Fibroblast of lung (primary cell): ENCODE measurements at regions not wholly inside any gene's neighbourhood (a gene's known extent, or its start where the extent isn't known, plus 50 kb on each side); places are given as distances from the start of the nearest gene placed in this dataset.

Experiments
- DNase-seq, 2 donors: peaks; one replicate each; pipeline versions ENCODE4 v3.0.0 to v3.0.0-alpha.2; 2010; ENCODE audit warnings: low read depth in 2 of 2
- H2AFZ ChIP-seq: 2 replicates; pipeline ENCODE4 v1.5.1; 2012; ENCODE audit warnings: low read length, control low read depth, inconsistent platforms
- H3K27ac ChIP-seq: 2 replicates; pipeline ENCODE4 v1.5.1; 2011; ENCODE audit warnings: low read length, control low read depth; ENCODE audit not compliant: insufficient read depth
- H3K27me3 ChIP-seq: 2 replicates; pipeline ENCODE4 v1.5.1; 2011; ENCODE audit warnings: mild to moderate bottlenecking, low read length; ENCODE audit not compliant: control insufficient read depth, insufficient read depth
- H3K36me3 ChIP-seq: 2 replicates; pipeline ENCODE4 v1.5.1; 2011; ENCODE audit warnings: low read length; ENCODE audit not compliant: control insufficient read depth, insufficient read depth
- H3K4me1 ChIP-seq: 2 replicates; pipeline ENCODE4 v1.5.1; 2011; ENCODE audit warnings: low read length; ENCODE audit not compliant: control insufficient read depth, insufficient read depth; ENCODE audit errors: extremely low read depth
- H3K4me2 ChIP-seq: 2 replicates; pipeline ENCODE4 v1.5.1; 2011; ENCODE audit warnings: low read length, control low read depth; ENCODE audit not compliant: insufficient read depth; ENCODE audit errors: extremely low read depth
- H3K4me3 ChIP-seq, 4 experiments: fragments of 200-600 bp in 1 of 4; sonication (generic) in 1 of 4; replicated peaks in 1 of 4; 2 replicates each; pipeline ENCODE4 v1.5.1; 2011 to 2016; ENCODE audit warnings: low read length in 4 of 4, low read depth in 3 of 4, mild to moderate bottlenecking in 3 of 4, control low read depth in 2 of 4, inconsistent platforms in 1 of 4, mixed read lengths in 1 of 4; ENCODE audit not compliant: insufficient read depth in 1 of 4; ENCODE audit errors: control extremely low read depth in 1 of 4
- H3K79me2 ChIP-seq: 2 replicates; pipeline ENCODE4 v1.5.1; 2012; ENCODE audit warnings: mild to moderate bottlenecking, low read length, inconsistent platforms; ENCODE audit not compliant: control insufficient read depth, insufficient read depth
- H3K9ac ChIP-seq: 2 replicates; pipeline ENCODE4 v1.5.1; 2011; ENCODE audit warnings: mild to moderate bottlenecking, low read length, control low read depth; ENCODE audit not compliant: insufficient read depth
- H3K9me3 ChIP-seq: 2 replicates; pipeline ENCODE4 v1.5.1; 2012; ENCODE audit warnings: low read depth, low read length; ENCODE audit not compliant: control insufficient read depth, insufficient read depth
- H4K20me1 ChIP-seq: 2 replicates; pipeline ENCODE4 v1.5.1; 2011; ENCODE audit warnings: low read length; ENCODE audit not compliant: control insufficient read depth, insufficient read depth; ENCODE audit errors: extremely low read depth
- EZH2 ChIP-seq: IDR thresholded peaks from 2 replicates; pipeline ENCODE4 v1.5.1; 2012; ENCODE audit warnings: low read length, control low read depth, mild to moderate bottlenecking; ENCODE audit errors: missing control alignments
- TF ChIP-seq, protein P1 (sequence below), 2 donors: IDR thresholded peaks in 1 of 2; conservative IDR thresholded peaks in 1 of 2; 1 replicate in 1 of 2; 2 replicates in 1 of 2; pipeline ENCODE4 v1.5.1; 2011 to 2012; ENCODE audit warnings: low read length in 2 of 2, control low read depth in 1 of 2, inconsistent platforms in 1 of 2, low read depth in 1 of 2, mild to moderate bottlenecking in 1 of 2

DNA sequence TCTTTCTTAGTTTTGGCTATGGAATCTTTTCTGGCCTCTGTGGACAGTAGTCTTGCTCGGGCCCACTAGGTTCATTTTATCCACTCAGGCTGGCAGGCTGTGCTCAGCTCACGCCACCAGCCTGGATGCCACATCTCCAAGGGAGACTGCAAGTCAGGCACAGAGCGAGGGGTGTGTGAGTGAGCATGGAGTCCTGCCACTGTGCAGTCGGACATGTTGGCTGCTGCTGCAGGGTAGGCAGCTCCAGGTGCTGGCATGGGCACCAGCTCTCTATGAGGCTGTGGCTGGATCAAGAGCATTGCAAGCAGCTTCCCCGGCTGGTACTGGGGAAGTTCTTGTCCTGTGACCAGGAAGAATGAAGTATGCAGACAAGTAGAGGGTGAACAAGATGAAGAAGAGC lies 158.9 kb downstream of the PCTP start:
- Histone ChIP-seq H3K79me2 (no peaks in the 10 kb centered on the region), H3K9me3 (no peaks in the 10 kb centered on the region), H4K20me1 (no peaks in the 10 kb centered on the region), H2AFZ (no peak overlapping the region), H3K4me1 (no peaks in the 10 kb centered on the region), H3K27me3 (no peaks in the 10 kb centered on the region), H3K9ac (no peak overlapping the region), H3K4me2 (no peak overlapping the region), H3K36me3 (no peaks in the 10 kb centered on the region), H3K27ac (no peak overlapping the region), H3K4me3 (no peak overlapping the region)
- no peak for DNase-seq
- TF ChIP-seq, protein P1, sequence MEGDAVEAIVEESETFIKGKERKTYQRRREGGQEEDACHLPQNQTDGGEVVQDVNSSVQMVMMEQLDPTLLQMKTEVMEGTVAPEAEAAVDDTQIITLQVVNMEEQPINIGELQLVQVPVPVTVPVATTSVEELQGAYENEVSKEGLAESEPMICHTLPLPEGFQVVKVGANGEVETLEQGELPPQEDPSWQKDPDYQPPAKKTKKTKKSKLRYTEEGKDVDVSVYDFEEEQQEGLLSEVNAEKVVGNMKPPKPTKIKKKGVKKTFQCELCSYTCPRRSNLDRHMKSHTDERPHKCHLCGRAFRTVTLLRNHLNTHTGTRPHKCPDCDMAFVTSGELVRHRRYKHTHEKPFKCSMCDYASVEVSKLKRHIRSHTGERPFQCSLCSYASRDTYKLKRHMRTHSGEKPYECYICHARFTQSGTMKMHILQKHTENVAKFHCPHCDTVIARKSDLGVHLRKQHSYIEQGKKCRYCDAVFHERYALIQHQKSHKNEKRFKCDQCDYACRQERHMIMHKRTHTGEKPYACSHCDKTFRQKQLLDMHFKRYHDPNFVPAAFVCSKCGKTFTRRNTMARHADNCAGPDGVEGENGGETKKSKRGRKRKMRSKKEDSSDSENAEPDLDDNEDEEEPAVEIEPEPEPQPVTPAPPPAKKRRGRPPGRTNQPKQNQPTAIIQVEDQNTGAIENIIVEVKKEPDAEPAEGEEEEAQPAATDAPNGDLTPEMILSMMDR (conservative IDR thresholded peaks at IDR 0.05 in 1 of 2, IDR thresholded peaks at IDR 0.05 in 1 of 2; ENCODE audit: low read depth in 1 of 2, low read length in 2 of 2), result no peak
- no peak for TF ChIP-seq EZH2

DNA sequence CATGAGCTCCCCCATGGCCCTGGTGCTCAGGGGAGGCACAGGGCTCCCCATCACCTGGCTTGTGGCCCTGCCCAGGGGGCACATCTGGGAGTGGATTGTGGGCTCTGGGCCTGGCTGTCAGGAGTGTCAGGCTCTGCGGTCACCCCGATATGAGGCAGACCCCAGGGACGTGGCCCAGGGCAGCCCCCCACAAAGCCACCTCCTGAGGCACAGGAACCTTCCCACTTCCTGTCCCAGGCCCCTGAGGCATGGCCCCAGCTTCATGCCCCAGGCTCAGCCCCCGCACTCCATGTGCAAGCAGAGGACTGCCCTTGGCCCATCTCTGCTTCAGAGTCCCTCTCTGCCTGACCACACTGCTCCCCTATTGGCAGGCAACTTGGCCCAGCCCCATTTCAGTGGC lies 160.3 kb downstream of the PCTP start:
- no peak for TF ChIP-seq EZH2
- TF ChIP-seq, protein P1 (conservative IDR thresholded peaks at IDR 0.05 in 1 of 2, IDR thresholded peaks at IDR 0.05 in 1 of 2; ENCODE audit: low read depth in 1 of 2, low read length in 2 of 2), result no peak
- Histone ChIP-seq H3K4me1 (no peaks in the 10 kb centered on the region), H3K9ac (no peak overlapping the region), H3K4me3 (no peak overlapping the region), H4K20me1 (no peaks in the 10 kb centered on the region), H2AFZ (no peak overlapping the region), H3K36me3 (no peaks in the 10 kb centered on the region), H3K9me3 (no peaks in the 10 kb centered on the region), H3K27ac (no peak overlapping the region), H3K79me2 (no peaks in the 10 kb centered on the region), H3K4me2 (no peak overlapping the region), H3K27me3 (no peaks in the 10 kb centered on the region)
- DNase-seq, result no peak

DNA sequence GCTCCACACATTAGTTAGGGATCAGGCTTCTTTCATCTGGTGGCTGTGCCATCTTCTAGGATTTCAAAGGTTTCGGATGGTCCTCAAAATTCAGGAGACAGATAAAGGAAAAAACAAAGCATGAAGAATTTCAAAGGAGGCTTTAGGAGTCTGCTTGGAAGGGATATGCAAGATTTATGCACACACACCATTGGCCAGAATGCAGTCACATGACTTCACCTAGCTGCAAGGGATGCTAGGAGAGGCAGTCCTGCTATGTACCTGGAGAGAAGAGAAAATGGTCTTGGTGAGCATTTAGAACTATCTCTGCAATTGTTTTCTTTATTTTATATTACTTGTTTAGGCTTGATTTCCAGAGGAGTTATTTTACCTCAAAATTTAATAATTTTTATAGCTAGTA lies 174.6 kb downstream of the PCTP start:
- Histone ChIP-seq H3K9ac (no peak overlapping the region), H3K27ac (no peak overlapping the region), H3K9me3 (no peaks in the 10 kb centered on the region), H3K36me3 (no peaks in the 10 kb centered on the region), H2AFZ (no peak overlapping the region), H3K4me1 (no peaks in the 10 kb centered on the region), H4K20me1 (no peaks in the 10 kb centered on the region), H3K79me2 (no peaks in the 10 kb centered on the region), H3K27me3 (no peaks in the 10 kb centered on the region), H3K4me3 (no peak overlapping the region), H3K4me2 (no peak overlapping the region)
- DNase-seq, result no peak
- no peak for TF ChIP-seq EZH2
- TF ChIP-seq, protein P1 (conservative IDR thresholded peaks at IDR 0.05 in 1 of 2, IDR thresholded peaks at IDR 0.05 in 1 of 2; ENCODE audit: low read depth in 1 of 2, low read length in 2 of 2), result no peak
